ENCODE measurements at regions not wholly inside any gene's neighbourhood (a gene's known extent, or its start where the extent isn't known, plus 50 kb on each side); places are given as distances from the start of the nearest gene placed in this dataset.

DNA sequence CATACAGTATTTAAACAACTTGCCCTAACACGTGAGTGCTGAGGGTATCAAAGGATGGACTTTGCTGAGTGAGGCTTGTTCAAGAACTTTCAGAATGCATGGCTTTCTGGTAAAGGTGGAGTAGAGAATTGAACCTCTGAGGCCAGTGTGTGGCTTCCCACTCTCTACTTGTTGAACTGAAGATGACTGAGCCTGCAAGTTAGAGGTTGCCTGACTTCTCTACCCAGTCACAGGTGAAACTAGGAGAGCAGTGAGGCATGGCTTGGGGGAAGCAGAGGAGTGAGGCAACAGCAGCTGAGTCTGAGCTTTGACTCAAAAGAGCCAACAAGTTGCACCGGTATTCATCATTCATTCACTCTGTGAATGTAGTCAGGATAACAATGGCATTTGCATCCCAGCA lies 256.4 kb upstream of the SESN3 start:
- TF ChIP-seq TAF1 (IDR thresholded peaks at IDR 0.05; ENCODE audit: borderline replicate concordance, insufficient read depth, low read length) (no peak), SIN3A (IDR thresholded peaks at IDR 0.05; ENCODE audit: borderline replicate concordance, insufficient read depth, low read length) (no peak), FOXP2 (optimal IDR thresholded peaks at IDR 0.05; ENCODE audit: borderline replicate concordance, extremely low read depth, extremely low read length, insufficient read depth) (no peak), POLR2AphosphoS5 (IDR thresholded peaks at IDR 0.05; ENCODE audit: low read depth, low read length) (no peak)
- TF ChIP-seq, protein P1, sequence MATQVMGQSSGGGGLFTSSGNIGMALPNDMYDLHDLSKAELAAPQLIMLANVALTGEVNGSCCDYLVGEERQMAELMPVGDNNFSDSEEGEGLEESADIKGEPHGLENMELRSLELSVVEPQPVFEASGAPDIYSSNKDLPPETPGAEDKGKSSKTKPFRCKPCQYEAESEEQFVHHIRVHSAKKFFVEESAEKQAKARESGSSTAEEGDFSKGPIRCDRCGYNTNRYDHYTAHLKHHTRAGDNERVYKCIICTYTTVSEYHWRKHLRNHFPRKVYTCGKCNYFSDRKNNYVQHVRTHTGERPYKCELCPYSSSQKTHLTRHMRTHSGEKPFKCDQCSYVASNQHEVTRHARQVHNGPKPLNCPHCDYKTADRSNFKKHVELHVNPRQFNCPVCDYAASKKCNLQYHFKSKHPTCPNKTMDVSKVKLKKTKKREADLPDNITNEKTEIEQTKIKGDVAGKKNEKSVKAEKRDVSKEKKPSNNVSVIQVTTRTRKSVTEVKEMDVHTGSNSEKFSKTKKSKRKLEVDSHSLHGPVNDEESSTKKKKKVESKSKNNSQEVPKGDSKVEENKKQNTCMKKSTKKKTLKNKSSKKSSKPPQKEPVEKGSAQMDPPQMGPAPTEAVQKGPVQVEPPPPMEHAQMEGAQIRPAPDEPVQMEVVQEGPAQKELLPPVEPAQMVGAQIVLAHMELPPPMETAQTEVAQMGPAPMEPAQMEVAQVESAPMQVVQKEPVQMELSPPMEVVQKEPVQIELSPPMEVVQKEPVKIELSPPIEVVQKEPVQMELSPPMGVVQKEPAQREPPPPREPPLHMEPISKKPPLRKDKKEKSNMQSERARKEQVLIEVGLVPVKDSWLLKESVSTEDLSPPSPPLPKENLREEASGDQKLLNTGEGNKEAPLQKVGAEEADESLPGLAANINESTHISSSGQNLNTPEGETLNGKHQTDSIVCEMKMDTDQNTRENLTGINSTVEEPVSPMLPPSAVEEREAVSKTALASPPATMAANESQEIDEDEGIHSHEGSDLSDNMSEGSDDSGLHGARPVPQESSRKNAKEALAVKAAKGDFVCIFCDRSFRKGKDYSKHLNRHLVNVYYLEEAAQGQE (IDR thresholded peaks at IDR 0.05; ENCODE audit: insufficient read depth in 1 of 2, low read depth in 2 of 2, low read length in 2 of 2), result no peak

DNA sequence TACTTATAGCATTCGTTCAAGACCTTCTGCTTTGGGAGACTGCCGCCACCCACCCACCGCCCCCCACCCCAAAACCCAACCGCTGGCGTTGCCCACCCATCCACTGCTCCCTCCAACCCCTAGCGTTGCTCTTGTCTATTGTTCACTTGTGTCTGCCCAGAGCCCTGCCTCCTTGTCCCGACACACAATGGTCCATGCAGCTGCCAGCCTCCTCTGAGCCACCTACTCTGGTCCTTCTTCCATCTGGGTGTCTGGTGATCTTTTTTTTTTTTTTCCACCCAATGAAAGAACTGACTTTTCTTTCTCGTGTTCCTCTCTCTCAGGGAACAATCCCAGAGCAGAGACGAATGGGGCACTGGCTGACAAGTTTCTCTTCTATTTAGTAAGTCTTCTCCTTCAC lies 256.0 kb upstream of the SESN3 start:
- TF ChIP-seq, protein P1 (IDR thresholded peaks at IDR 0.05; ENCODE audit: insufficient read depth in 1 of 2, low read depth in 2 of 2, low read length in 2 of 2), result no peak
- no peak for TF ChIP-seq POLR2AphosphoS5 (IDR thresholded peaks at IDR 0.05; ENCODE audit: low read depth, low read length)

DNA sequence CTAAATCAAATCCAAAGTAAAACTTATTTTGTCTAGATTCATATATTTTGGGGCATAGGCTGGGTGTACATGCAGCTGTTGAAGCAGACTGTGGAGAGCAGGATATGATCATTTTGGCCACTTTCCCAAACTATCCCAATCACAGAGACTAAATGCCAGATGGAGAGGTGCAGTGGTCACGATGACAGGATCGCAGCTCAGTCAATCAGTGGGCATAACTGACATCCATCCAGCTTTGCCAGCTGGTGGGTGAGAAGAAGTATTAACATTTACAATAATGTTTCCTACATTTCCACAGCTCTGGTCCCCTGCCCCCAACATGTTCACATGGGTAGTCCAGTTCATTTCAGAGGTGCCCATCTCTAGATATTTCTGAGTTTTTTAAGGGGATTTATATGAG lies 255.5 kb upstream of the SESN3 start:
- TF ChIP-seq, protein P1 (IDR thresholded peaks at IDR 0.05; ENCODE audit: insufficient read depth in 1 of 2, low read depth in 2 of 2, low read length in 2 of 2), result no peak
- TF ChIP-seq SIN3A (IDR thresholded peaks at IDR 0.05; ENCODE audit: borderline replicate concordance, insufficient read depth, low read length), result no peak
- TF ChIP-seq POLR2AphosphoS5 (IDR thresholded peaks at IDR 0.05; ENCODE audit: low read depth, low read length), result no peak
- TF ChIP-seq FOXP2 (optimal IDR thresholded peaks at IDR 0.05; ENCODE audit: borderline replicate concordance, extremely low read depth, extremely low read length, insufficient read depth), result no peak
- TF ChIP-seq TAF1 (IDR thresholded peaks at IDR 0.05; ENCODE audit: borderline replicate concordance, insufficient read depth, low read length), result no peak

DNA sequence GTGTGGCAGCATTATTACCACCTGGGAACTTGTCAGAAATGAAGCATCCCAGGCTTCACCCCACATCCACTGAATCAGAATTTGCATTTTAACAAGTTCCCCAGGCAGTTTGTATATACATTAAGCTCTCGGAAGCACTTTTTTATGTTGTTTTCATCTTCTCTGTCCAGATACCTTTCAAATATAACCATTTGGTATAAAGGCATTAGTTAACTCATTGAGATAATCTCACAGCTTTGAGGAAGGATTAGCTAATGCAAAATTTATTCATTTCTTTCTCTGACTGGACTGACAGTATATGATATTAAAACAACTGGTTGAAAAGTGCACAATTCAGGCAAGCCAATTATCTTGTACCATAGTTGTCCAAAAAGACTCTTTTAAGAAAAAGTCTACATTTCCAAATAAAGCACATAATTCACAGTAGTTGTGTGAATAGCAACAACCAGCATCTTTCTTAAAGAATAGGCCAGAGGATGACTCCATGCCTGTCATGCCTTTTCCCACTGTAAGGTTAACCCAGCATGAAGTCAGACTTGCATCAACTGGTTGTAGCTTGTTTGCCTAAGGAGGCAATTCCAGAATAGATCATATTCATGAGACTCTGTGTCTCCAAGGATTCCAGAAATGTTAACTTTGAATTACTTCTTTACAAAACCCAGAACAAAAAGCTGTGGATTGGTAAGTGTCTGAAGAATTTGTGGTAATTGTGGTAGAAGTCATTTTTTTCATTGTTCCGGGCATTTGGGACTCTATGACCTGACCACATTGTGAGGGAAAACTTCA lies 254.3 kb upstream of the SESN3 start:
- TF ChIP-seq, protein P1 (IDR thresholded peaks at IDR 0.05; ENCODE audit: insufficient read depth in 1 of 2, low read depth in 2 of 2, low read length in 2 of 2), result no peak
- TF ChIP-seq TAF1 (IDR thresholded peaks at IDR 0.05; ENCODE audit: borderline replicate concordance, insufficient read depth, low read length) (no peak), SIN3A (IDR thresholded peaks at IDR 0.05; ENCODE audit: borderline replicate concordance, insufficient read depth, low read length) (no peak), POLR2AphosphoS5 (IDR thresholded peaks at IDR 0.05; ENCODE audit: low read depth, low read length) (no peak), FOXP2 (optimal IDR thresholded peaks at IDR 0.05; ENCODE audit: borderline replicate concordance, extremely low read depth, extremely low read length, insufficient read depth) (no peak)

DNA sequence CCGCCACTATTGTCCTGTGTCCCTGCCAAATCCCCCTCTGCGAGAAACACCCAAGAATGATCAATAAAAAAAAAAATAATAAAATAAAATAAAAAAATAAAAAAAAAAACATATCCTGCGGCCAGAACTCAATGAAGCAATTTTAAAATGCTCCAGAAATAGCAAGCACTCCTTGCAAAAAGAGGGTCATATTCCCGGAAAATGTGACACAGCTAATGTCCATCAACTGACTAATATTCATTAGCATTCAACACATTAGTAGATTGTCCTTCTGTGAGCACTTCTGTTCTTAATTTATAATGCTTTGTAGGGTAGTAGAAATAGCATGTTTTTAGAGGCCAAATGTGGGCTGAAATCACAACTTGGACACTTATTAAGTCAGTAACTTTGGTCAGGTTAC lies 252.3 kb upstream of the SESN3 start:
- no peak for TF ChIP-seq SIN3A (IDR thresholded peaks at IDR 0.05; ENCODE audit: borderline replicate concordance, insufficient read depth, low read length)
- TF ChIP-seq TAF1 (IDR thresholded peaks at IDR 0.05; ENCODE audit: borderline replicate concordance, insufficient read depth, low read length), result no peak
- TF ChIP-seq POLR2AphosphoS5 (IDR thresholded peaks at IDR 0.05; ENCODE audit: low read depth, low read length), result no peak
- TF ChIP-seq, protein P1 (IDR thresholded peaks at IDR 0.05; ENCODE audit: insufficient read depth in 1 of 2, low read depth in 2 of 2, low read length in 2 of 2), result no peak
- no peak for TF ChIP-seq FOXP2 (optimal IDR thresholded peaks at IDR 0.05; ENCODE audit: borderline replicate concordance, extremely low read depth, extremely low read length, insufficient read depth)
